ENCODE measurements at regions not wholly inside any gene's neighbourhood (a gene's known extent, or its start where the extent isn't known, plus 50 kb on each side); places are given as distances from the start of the nearest gene placed in this dataset.
"Not testable (repeated sequence)": the region's sequence is repeated elsewhere in the genome, so short reads cannot be mapped to it uniquely, and the experiment has no call there.

DNA sequence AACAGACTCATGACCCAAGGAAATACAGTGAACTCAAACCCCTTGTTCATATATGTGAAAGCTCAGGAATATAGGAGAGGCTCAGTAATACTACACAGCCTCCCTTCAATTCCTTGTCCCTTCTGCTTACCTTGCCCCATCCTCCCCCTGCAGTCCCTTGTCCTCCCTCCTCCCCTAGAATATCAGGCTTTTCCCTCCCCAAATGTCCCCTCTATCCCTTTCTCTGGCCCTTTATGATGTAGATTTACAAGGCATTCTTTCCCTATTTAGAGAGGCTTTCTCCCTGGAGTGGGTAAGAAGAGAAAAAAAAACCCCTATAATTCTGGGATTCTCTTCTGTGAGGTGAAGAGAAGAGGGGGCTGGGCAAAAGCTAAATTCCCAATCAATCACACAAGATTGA, 64.9 kb upstream of the KBTBD8 start:
- DNase-seq (ENCODE audit: low read depth in 2 of 2) = no peak

DNA sequence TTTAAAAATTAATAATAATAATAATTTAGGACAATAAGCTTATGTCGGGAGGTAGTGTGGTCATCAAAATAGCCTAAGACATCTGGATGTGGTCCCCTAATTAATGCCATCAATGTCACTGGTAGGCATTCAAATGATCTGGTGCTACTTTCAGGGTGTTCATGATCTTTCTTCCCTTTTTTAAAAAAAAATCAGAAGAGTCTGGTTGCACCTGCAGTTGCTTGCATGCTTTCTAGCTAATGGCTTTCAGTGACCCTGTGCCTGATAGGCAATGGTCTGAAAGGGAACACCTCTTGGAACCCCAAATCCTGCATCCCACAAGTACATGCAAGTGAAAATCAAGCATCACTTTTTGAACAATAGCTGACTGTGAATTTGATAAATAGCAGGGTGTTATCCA, 64.1 kb upstream of the KBTBD8 start:
- no peak for DNase-seq (ENCODE audit: low read depth in 2 of 2)

DNA sequence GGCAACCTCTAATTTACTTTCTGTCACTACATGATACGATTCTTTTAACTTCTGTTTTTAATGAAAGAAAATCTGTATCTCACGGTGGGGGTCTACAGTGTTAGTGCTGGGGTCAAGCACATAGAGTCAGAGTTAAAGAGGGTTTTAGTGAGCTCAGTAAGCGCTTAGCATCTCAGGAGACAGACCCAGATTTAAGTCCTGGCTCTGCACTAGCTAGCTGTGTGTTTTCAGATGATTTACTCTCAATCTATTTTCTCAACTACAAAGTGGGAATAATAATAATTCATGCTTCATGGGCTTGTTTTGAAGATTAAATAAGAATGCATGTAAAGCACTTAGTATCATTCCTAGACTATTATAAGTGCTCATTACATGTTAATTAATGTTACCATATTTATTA, 63.4 kb upstream of the KBTBD8 start:
- no peak for DNase-seq (ENCODE audit: low read depth in 2 of 2)

DNA sequence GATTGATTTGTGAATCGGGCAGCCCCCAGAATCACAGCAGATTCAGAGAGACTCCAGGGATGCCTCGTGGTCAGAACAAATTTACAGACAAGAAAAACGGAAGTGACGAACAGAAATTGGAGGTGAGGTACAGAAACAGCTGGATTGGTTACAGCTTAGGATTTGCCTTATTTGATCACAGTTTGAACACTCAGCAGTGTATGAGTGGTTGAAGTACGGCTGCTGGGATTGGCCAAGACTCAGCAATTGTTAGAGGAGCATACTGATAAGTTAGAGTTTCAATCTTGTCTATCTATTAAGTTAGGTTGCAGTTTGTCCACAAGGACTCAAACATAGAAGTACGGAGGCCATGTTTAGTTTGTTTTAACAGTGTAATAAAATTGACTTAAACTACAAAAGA, 61.1 kb upstream of the KBTBD8 start:
- DNase-seq (ENCODE audit: low read depth in 2 of 2) = not testable (repeated sequence)

DNA sequence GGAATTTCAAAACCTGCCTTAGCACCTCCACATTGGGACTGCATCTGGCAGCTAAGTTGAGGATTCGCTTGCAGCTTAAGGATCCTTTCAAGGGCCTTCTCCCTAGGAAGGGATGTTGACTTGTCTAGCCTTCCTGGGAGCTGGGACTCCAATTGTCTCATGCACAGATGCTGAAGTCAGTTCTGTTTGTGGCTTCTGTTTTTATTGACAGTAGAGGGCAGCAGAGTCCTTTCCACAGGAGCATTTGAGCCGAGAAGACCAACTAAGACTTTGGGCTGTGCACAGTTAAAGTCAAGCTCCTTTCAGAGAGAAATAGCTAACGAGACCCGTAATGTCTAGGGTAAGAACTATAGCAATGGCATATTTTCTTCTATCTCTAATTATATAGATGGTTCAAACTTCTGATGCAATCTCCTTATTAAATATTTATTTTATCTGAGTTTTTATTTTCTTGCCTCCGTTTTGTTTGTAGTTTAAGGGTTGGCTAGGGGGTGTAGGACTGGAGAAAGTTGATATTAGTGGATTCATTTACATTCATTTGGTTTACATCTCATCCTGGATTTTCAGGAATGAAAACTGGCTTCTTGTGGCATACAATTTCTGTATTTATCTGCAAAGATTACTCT, 59.7 kb upstream of the KBTBD8 start:
- peak in 1 of 2 donors; percentile 18 for DNase-seq (ENCODE audit: low read depth in 2 of 2)

DNA sequence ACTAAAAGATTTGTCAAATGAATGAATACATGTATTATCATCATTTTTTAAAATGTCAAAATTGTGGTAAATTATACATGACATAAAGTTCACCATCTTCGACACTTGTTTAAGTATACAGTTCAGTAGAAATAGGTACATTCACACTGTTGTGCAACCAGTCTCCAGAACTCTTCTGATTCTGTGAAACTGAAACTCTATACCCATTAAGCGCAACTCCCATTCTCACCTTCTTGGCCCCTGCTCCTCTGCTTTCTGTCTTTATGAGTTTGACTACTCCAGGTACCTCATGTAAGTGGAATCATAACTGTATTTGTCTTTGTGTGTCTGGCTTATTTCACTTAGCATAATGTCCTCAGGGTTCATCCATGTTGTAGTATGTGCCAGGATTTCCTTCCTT, 50.1 kb upstream of the KBTBD8 start:
- DNase-seq (ENCODE audit: low read depth in 2 of 2) = no peak
